CD4-positive, alpha-beta T cell (primary cell): ENCODE measurements at regions not wholly inside any gene's neighbourhood (a gene's known extent, or its start where the extent isn't known, plus 50 kb on each side); places are given as distances from the start of the nearest gene placed in this dataset.

Experiments
- ATAC-seq: fragments of 200-7000 bp; cut with Tn5 transposase; one replicate; pipeline ENCODE4 v1.10.0; 2022; ENCODE audit warnings: mild to moderate bottlenecking; ENCODE audit not compliant: poor library complexity
- CTCF ChIA-PET: fragments of 350-600 bp; sonication (Branson Sonifier 250); formaldehyde crosslinking; loops from one replicate; lab custom pipeline; 2021; ENCODE audit warnings: antibody characterized with exemption, inconsistent platforms; lab: Charles Lee
- POLR2A ChIA-PET: fragments of 350-600 bp; sonication (Branson Sonifier 250); formaldehyde crosslinking; loops from one replicate; lab custom pipeline; 2021; ENCODE audit warnings: antibody characterized with exemption, inconsistent platforms; lab: Charles Lee
- DNase-seq, 14 experiments: peaks; one replicate each; pipeline ENCODE4 v3.0.0-alpha.2; 2013 to 2020; ENCODE audit warnings: mixed read lengths in 2 of 14
- H3K27ac ChIP-seq, 2 donors: one replicate each; pipeline versions ENCODE4 v1.5.1 to v1.7.0; 2013; ENCODE audit warnings: low read length in 2 of 2, low read depth in 1 of 2, mild to moderate bottlenecking in 1 of 2
- H3K27me3 ChIP-seq, 2 experiments: 1 replicate in 1 of 2; 2 replicates in 1 of 2; pipeline versions ENCODE4 v1.6.1 to v1.7.0; 2013; ENCODE audit warnings: low read length in 2 of 2, control low read depth in 1 of 2, mild to moderate bottlenecking in 1 of 2, moderate library complexity in 1 of 2; ENCODE audit not compliant: insufficient read depth in 2 of 2, control insufficient read depth in 1 of 2
- H3K36me3 ChIP-seq: one replicate; pipeline ENCODE4 v1.6.1; 2013; ENCODE audit warnings: low read length, control low read depth; ENCODE audit not compliant: insufficient read depth
- H3K4me1 ChIP-seq: one replicate; pipeline ENCODE4 v1.6.1; 2013; ENCODE audit warnings: low read length, control low read depth; ENCODE audit not compliant: insufficient read depth
- H3K4me3 ChIP-seq: one replicate; pipeline ENCODE4 v1.5.1; 2013; ENCODE audit warnings: mild to moderate bottlenecking, low read length, moderate library complexity
- H3K9me3 ChIP-seq, 2 experiments: 1 replicate in 1 of 2; 2 replicates in 1 of 2; pipeline versions ENCODE4 v1.6.1 to v1.7.0; 2013; ENCODE audit warnings: low read length in 2 of 2, mild to moderate bottlenecking in 2 of 2, control low read depth in 1 of 2, moderate library complexity in 1 of 2; ENCODE audit not compliant: control insufficient read depth in 1 of 2, insufficient read depth in 1 of 2
- H3K27ac Mint-ChIP-seq: one replicate; pipeline ENCODE4 v1.8.0; 2020; ENCODE audit warnings: mixed read lengths
- H3K27me3 Mint-ChIP-seq: one replicate; pipeline ENCODE4 v1.8.0; 2021; ENCODE audit warnings: mixed read lengths
- H3K36me3 Mint-ChIP-seq: one replicate; pipeline ENCODE4 v1.8.0; 2021; ENCODE audit warnings: low read depth, mixed read lengths
- H3K4me1 Mint-ChIP-seq: one replicate; pipeline ENCODE4 v1.8.0; 2021; ENCODE audit warnings: low read depth, mixed read lengths
- H3K4me3 Mint-ChIP-seq: one replicate; pipeline ENCODE4 v1.8.0; 2020; ENCODE audit warnings: mild to moderate bottlenecking, mixed read lengths
- H3K9me3 Mint-ChIP-seq: one replicate; pipeline ENCODE4 v1.8.0; 2020; ENCODE audit warnings: mixed read lengths
- intact Hi-C, 2 experiments: fragments of 100-400 bp; cut with DNase I in 1 of 2; cut with micrococcal nuclease in 1 of 2; formaldehyde crosslinking; loops; one replicate each; pipeline versions ENCODE4 v1.15.1 to v1.9.0; 2023 to 2025; cut with DNase I, micrococcal nuclease
- TF ChIP-seq, protein P1 (sequence below): fragments of 200-600 bp; IDR thresholded peaks from one replicate; pipeline ENCODE4 v1.8.0; 2022; ENCODE audit warnings: antibody characterized with exemption, mild to moderate bottlenecking

GRCh38 chr4:146058531-146058930, 117.0 kb upstream of the LSM6 start:
- POLR2A ChIA-PET, result no interaction called here
- Histone ChIP-seq H3K4me3 (no peak overlapping the region), H3K4me1 (peaks cover 4% of the 10 kb centered on the region), H3K36me3 (no peaks in the 10 kb centered on the region), H3K9me3 (no peaks in the 10 kb centered on the region), H3K27ac (no peak overlapping the region), H3K27me3 (peaks cover 0 to 4% of the 10 kb centered on the region in 2 experiments)
- Mint-ChIP-seq H3K36me3 (no peaks in the 10 kb centered on the region), H3K4me3 (no peak overlapping the region), H3K4me1 (no peaks in the 10 kb centered on the region), H3K27ac (no peak overlapping the region), H3K27me3 (peaks cover 21% of the 10 kb centered on the region), H3K9me3 (no peaks in the 10 kb centered on the region)
- TF ChIP-seq, protein P1, sequence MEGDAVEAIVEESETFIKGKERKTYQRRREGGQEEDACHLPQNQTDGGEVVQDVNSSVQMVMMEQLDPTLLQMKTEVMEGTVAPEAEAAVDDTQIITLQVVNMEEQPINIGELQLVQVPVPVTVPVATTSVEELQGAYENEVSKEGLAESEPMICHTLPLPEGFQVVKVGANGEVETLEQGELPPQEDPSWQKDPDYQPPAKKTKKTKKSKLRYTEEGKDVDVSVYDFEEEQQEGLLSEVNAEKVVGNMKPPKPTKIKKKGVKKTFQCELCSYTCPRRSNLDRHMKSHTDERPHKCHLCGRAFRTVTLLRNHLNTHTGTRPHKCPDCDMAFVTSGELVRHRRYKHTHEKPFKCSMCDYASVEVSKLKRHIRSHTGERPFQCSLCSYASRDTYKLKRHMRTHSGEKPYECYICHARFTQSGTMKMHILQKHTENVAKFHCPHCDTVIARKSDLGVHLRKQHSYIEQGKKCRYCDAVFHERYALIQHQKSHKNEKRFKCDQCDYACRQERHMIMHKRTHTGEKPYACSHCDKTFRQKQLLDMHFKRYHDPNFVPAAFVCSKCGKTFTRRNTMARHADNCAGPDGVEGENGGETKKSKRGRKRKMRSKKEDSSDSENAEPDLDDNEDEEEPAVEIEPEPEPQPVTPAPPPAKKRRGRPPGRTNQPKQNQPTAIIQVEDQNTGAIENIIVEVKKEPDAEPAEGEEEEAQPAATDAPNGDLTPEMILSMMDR, result no peak
- ATAC-seq (no peak), DNase-seq (no peak)
- CTCF ChIA-PET, result no interaction called here
- intact Hi-C loops, result no loop called here

DNA sequence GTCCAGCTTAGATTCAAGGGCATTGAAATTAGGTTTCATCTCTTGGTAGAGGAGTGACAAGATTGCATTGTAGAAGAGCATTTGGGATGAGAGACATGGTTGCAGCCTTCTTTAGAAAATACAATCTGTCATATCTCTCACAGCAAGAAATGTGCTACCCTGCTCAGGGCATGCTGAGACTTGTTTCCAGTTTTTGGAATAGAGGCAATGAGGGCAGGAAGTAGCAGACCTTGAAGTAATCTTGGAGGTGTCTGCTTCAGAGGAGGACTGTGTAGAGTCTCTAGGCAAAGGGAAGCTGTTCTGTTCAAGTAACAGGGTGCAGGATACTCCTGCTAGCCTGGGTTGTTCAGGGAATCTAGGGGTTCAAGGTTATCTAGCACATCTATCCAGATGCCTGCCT, 116.1 kb upstream of the ZNF827 start:
- no peak overlapping the region for H3K27ac Mint-ChIP-seq
- Histone ChIP-seq H3K36me3 (no peaks in the 10 kb centered on the region), H3K4me3 (no peak overlapping the region), H3K27ac (no peak overlapping the region), H3K27me3 (no peaks in the 10 kb centered on the region), H3K9me3 (no peaks in the 10 kb centered on the region), H3K4me1 (no peaks in the 10 kb centered on the region)
- H3K4me1 Mint-ChIP-seq, result no peaks in the 10 kb centered on the region
- ATAC-seq (no peak), DNase-seq (no peak)
- ChIA-PET POLR2A (no interaction called here), CTCF (no interaction called here)
- H3K4me3 Mint-ChIP-seq, result no peak overlapping the region
- intact Hi-C loops, result no loop called here
- TF ChIP-seq, protein P1, result no peak
- H3K27me3 Mint-ChIP-seq, result peaks cover 4% of the 10 kb centered on the region
- H3K9me3 Mint-ChIP-seq, result no peaks in the 10 kb centered on the region
- no peaks in the 10 kb centered on the region for H3K36me3 Mint-ChIP-seq

DNA sequence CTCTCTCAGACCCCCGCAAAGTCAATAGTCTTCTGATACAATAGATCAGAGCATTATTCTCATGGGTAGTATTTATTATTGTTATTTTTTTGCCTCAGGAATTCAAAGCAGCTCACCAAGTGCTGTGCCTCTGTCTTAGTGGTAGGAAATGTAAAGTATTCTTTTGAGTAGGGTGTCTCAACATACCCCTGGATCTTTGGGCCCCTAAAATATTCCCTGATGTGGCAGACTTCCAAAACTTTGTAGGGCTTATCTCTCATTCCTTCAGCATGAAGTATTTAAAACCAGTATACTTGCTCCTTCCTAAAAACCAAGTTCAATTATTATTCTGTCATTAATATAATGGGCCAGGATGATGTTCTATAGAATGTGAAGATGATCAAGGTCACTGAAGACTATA, 115.3 kb upstream of the ZNF827 start:
- CTCF ChIA-PET, result no interaction called here
- Mint-ChIP-seq H3K36me3 (no peaks in the 10 kb centered on the region), H3K9me3 (no peaks in the 10 kb centered on the region)

More for the DNA sequence above, 115.3 kb upstream of the ZNF827 start:
- TF ChIP-seq, protein P1, result no peak
- no peaks in the 10 kb centered on the region for H3K4me1 Mint-ChIP-seq
- ATAC-seq (no peak), DNase-seq (no peak)
- no peaks in the 10 kb centered on the region for H3K4me1 ChIP-seq
- peaks cover 4% of the 10 kb centered on the region for H3K27me3 Mint-ChIP-seq
- no peaks in the 10 kb centered on the region for H3K36me3 ChIP-seq
- no peak overlapping the region for H3K27ac Mint-ChIP-seq
- H3K4me3 ChIP-seq, result no peak overlapping the region
- intact Hi-C loops, result no loop called here
- POLR2A ChIA-PET, result no interaction called here
- no peaks in the 10 kb centered on the region for H3K9me3 ChIP-seq
- H3K4me3 Mint-ChIP-seq, result no peak overlapping the region
- no peaks in the 10 kb centered on the region for H3K27me3 ChIP-seq
- H3K27ac ChIP-seq, result no peak overlapping the region
